ENCODE measurements at regions not wholly inside any gene's neighbourhood (a gene's known extent, or its start where the extent isn't known, plus 50 kb on each side); places are given as distances from the start of the nearest gene placed in this dataset.

DNA sequence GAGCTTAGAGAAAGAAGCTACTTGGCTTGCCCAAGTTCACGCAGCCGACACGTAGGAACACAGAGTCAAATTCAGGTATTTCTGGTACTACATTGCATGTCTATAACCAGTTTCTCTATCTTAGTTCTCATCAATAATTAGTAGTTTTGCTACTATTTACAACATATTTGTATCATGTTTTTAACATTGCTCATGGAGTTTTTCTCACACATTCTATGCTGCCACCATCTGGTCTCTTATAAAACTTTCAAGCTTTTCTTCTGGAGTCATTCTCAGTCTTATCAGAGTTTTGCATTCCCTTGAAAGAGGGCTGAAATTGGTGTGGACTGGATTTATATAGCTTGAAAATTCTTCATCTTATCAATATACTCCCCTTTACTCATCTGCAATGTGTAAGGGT, 118.8 kb upstream of the PALMD start:
- Histone ChIP-seq H3K4me1 (ENCODE audit: control insufficient read depth in 1 of 2, insufficient read depth in 2 of 2, low read length in 2 of 2) (no peaks in the 10 kb centered on the region), H3K4me3 (ENCODE audit: low read depth in 1 of 2, low read length in 2 of 2) (no peak overlapping the region), H3K27ac (ENCODE audit: low read length) (no peak overlapping the region), H3K36me3 (ENCODE audit: control insufficient read depth in 1 of 2, insufficient read depth in 2 of 2, low read length in 2 of 2) (no peaks in the 10 kb centered on the region), H3K27me3 (ENCODE audit: low read depth, low read length) (no peaks in the 10 kb centered on the region), H3K9me3 (ENCODE audit: control insufficient read depth in 1 of 2, low read length in 2 of 2) (no peaks in the 10 kb centered on the region)

DNA sequence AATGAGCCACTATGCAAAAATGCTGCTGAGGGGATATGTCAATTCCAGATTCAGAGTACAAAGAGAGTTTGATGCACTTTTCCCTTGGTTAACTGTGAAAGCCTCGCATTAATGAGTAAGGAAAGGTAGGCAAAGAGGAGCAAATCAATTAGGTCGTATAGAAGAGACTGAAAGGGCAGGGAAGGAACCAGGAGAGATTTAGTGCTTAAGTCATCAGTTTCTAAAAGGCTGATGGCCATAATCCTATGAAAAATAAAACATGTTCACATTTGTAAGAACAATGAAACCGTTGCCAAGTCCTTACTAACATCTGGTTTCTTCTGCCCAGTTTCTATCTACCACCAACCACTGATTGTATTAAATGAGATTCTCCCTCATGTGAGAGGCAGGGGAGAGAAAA, 118.4 kb upstream of the PALMD start:
- no peaks in the 10 kb centered on the region for H3K9me3 ChIP-seq (ENCODE audit: control insufficient read depth in 1 of 2, low read length in 2 of 2)
- no peak overlapping the region for H3K27ac ChIP-seq (ENCODE audit: low read length)
- H3K4me3 ChIP-seq (ENCODE audit: low read depth in 1 of 2, low read length in 2 of 2) = no peak overlapping the region
- H3K36me3 ChIP-seq (ENCODE audit: control insufficient read depth in 1 of 2, insufficient read depth in 2 of 2, low read length in 2 of 2) = no peaks in the 10 kb centered on the region
- H3K27me3 ChIP-seq (ENCODE audit: low read depth, low read length) = no peaks in the 10 kb centered on the region
- H3K4me1 ChIP-seq (ENCODE audit: control insufficient read depth in 1 of 2, insufficient read depth in 2 of 2, low read length in 2 of 2) = no peaks in the 10 kb centered on the region

DNA sequence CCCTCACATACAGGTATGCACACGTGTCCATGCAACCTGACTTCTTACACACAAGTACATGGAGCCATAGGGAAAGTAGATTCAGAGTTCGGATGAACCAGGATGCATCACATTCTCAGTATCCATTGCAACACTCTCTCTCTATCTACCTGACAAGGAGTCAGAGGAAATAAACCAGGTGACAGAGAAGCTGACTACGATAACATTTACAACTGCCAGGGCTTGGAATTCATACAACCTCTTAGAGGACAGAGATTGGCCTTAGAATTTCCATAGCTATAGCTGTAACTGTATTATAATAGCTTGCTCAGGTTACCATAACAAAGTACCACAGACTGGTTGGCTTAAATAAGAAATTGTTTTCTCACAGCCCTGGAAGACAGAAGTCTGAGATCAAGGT, 116.9 kb upstream of the PALMD start:
- Histone ChIP-seq H3K9me3 (ENCODE audit: control insufficient read depth in 1 of 2, low read length in 2 of 2) (no peaks in the 10 kb centered on the region), H3K36me3 (ENCODE audit: control insufficient read depth in 1 of 2, insufficient read depth in 2 of 2, low read length in 2 of 2) (no peaks in the 10 kb centered on the region), H3K4me3 (ENCODE audit: low read depth in 1 of 2, low read length in 2 of 2) (no peak overlapping the region), H3K27me3 (ENCODE audit: low read depth, low read length) (no peaks in the 10 kb centered on the region), H3K27ac (ENCODE audit: low read length) (no peak overlapping the region), H3K4me1 (ENCODE audit: control insufficient read depth in 1 of 2, insufficient read depth in 2 of 2, low read length in 2 of 2) (no peaks in the 10 kb centered on the region)

DNA sequence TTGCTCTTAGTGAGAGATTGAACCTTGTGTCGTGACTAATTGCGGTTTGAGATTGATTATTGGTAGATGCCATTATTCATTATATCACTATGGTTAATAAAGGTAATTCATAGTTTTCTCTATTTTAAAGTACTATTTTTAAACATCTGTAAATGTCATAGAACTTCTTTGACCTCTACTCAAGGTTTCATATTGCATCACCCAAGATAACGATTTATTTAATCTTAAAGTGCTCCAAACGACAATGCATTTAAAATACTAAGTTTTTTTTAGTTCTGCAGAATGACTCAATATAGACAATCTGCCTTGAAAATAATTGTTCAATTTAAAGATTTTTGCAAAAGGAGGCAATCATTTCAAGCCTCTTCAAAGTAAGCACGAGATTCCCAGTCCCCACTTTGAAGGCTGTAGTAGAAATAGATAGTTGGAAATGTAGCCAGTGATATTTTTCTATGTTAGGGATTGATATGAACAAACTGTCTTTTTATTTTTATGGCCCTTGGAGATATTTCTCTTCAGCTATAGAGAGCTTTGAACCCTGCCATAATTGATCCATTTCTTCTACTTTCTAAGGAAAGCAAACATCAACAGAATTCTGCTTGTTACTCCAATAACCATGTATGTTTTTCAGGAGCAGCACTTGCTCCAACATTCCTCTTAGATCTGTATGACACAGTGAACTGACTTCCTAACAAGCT, 114.2 kb upstream of the PALMD start:
- Histone ChIP-seq H3K27me3 (ENCODE audit: low read depth, low read length) (no peaks in the 10 kb centered on the region), H3K4me1 (ENCODE audit: control insufficient read depth in 1 of 2, insufficient read depth in 2 of 2, low read length in 2 of 2) (peaks cover 0 to 3% of the 10 kb centered on the region in 2 donors), H3K4me3 (ENCODE audit: low read depth in 1 of 2, low read length in 2 of 2) (no peak overlapping the region), H3K27ac (ENCODE audit: low read length) (no peak overlapping the region), H3K9me3 (ENCODE audit: control insufficient read depth in 1 of 2, low read length in 2 of 2) (no peaks in the 10 kb centered on the region), H3K36me3 (ENCODE audit: control insufficient read depth in 1 of 2, insufficient read depth in 2 of 2, low read length in 2 of 2) (no peaks in the 10 kb centered on the region)

DNA sequence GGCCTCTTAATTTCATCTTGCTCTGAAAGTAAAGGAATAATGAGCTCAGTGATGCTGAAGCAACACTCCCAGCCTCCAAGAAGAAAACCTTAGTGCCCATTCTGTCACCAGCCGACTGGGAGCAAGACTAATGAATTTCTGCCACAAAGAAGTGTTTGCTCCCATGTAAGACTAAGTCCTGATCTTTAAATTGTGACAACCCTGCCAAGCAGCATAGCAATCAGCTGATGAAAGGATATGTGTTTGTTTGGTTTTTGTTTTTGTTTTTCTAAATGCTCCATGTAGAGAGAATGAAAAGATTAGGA, 113.7 kb upstream of the PALMD start:
- no peaks in the 10 kb centered on the region for H3K27me3 ChIP-seq (ENCODE audit: low read depth, low read length)
- no peak overlapping the region for H3K4me3 ChIP-seq (ENCODE audit: low read depth in 1 of 2, low read length in 2 of 2)
- H3K36me3 ChIP-seq (ENCODE audit: control insufficient read depth in 1 of 2, insufficient read depth in 2 of 2, low read length in 2 of 2) = no peaks in the 10 kb centered on the region
- peaks cover 0 to 3% of the 10 kb centered on the region in 2 donors for H3K4me1 ChIP-seq (ENCODE audit: control insufficient read depth in 1 of 2, insufficient read depth in 2 of 2, low read length in 2 of 2)
- no peaks in the 10 kb centered on the region for H3K9me3 ChIP-seq (ENCODE audit: control insufficient read depth in 1 of 2, low read length in 2 of 2)
- H3K27ac ChIP-seq (ENCODE audit: low read length) = no peak overlapping the region

DNA sequence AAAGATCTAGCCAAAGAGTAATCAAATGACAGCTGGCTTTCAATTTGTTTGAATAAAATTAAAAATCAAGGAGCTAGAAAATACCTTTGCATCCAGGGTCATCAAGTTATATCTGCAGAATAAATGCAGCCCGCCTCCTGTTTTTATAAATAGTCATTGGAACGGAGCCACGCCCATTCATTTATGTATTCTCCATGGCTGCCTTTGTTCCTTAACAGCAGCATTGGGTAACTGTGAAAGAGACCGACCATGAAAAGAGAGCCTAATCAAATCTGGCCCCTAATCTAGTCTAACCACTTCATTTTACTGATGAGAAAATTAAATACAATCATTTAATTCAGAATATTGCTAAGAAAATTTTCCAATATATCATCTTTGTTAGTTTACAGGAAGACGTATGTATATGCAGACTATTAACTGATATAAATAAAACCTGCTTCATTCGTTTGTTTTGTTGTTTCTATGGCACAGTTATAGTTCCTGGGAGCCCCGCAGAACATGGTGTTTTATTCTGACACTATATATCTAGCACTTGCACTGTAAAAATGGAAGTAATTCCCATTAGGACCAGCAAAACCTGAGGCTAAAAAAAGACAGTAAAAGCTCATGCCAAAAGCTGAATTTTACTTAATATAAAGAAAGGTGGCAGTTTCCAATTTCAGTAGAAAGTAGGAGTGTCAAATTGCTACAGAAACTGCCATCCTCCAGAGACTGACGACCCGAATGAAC, 111.8 kb upstream of the PALMD start:
- no peaks in the 10 kb centered on the region for H3K36me3 ChIP-seq (ENCODE audit: control insufficient read depth in 1 of 2, insufficient read depth in 2 of 2, low read length in 2 of 2)
- peak overlapping the region; percentile 39 for H3K27ac ChIP-seq (ENCODE audit: low read length)
- H3K9me3 ChIP-seq (ENCODE audit: control insufficient read depth in 1 of 2, low read length in 2 of 2) = no peaks in the 10 kb centered on the region
- no peaks in the 10 kb centered on the region for H3K27me3 ChIP-seq (ENCODE audit: low read depth, low read length)
- H3K4me1 ChIP-seq (ENCODE audit: control insufficient read depth in 1 of 2, insufficient read depth in 2 of 2, low read length in 2 of 2) = peaks cover 0 to 3% of the 10 kb centered on the region in 2 donors
- no peak overlapping the region for H3K4me3 ChIP-seq (ENCODE audit: low read depth in 1 of 2, low read length in 2 of 2)

DNA sequence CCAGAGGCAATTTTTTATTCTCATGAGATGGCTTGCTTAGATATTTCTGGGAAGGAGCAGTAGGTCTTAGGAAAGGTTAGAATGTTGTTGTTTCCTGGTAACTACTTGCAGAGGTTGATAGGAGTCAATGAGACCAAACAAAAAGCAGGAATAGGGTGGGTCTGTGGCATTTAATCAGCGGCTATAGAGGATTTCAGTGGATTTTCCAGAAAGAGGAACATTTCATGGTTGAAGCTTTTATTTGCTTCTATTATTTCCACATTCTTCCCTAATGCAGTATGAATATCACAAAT, 111.3 kb upstream of the PALMD start:
- Histone ChIP-seq H3K4me1 (ENCODE audit: control insufficient read depth in 1 of 2, insufficient read depth in 2 of 2, low read length in 2 of 2) (peaks cover 0 to 3% of the 10 kb centered on the region in 2 donors), H3K9me3 (ENCODE audit: control insufficient read depth in 1 of 2, low read length in 2 of 2) (no peaks in the 10 kb centered on the region), H3K36me3 (ENCODE audit: control insufficient read depth in 1 of 2, insufficient read depth in 2 of 2, low read length in 2 of 2) (no peaks in the 10 kb centered on the region), H3K27ac (ENCODE audit: low read length) (peak overlapping the region; percentile 39), H3K27me3 (ENCODE audit: low read depth, low read length) (no peaks in the 10 kb centered on the region), H3K4me3 (ENCODE audit: low read depth in 1 of 2, low read length in 2 of 2) (no peak overlapping the region)

DNA sequence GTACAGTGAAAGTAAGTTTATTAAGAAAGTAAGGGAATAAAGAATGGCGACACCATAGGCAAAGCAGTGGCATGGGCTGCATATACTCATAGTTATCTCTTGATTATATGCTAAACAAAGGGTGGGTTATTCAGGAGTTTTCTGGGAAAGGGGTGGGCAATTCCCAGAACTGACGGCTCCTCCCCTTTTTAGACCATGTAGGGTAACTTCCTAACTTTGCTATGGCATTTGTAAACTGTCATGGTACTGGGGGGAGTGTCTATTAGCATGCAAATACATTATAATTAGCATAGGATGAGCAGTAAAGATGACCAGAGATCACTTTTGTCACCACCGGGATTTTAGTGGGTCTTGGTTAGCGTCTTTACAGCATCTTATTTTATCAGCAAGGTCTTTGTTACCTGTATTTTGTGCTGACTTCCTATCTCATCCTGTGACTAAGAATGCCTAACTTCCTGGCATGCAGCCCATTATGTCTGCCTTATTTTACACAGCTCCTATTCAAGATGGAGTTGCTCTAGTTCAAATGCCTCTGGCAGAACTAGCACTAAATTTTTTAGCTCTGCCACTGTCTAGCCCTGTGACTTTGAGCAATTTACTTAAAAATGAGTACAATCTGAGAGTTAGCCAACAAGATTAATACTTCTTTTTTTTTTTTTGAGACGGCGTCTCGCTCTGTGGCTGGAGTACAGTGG, 110.3 kb upstream of the PALMD start:
- Histone ChIP-seq H3K27ac (ENCODE audit: low read length) (no peak overlapping the region), H3K36me3 (ENCODE audit: control insufficient read depth in 1 of 2, insufficient read depth in 2 of 2, low read length in 2 of 2) (no peaks in the 10 kb centered on the region), H3K4me1 (ENCODE audit: control insufficient read depth in 1 of 2, insufficient read depth in 2 of 2, low read length in 2 of 2) (peaks cover 0 to 3% of the 10 kb centered on the region in 2 donors), H3K4me3 (ENCODE audit: low read depth in 1 of 2, low read length in 2 of 2) (no peak overlapping the region), H3K9me3 (ENCODE audit: control insufficient read depth in 1 of 2, low read length in 2 of 2) (no peaks in the 10 kb centered on the region), H3K27me3 (ENCODE audit: low read depth, low read length) (no peaks in the 10 kb centered on the region)

DNA sequence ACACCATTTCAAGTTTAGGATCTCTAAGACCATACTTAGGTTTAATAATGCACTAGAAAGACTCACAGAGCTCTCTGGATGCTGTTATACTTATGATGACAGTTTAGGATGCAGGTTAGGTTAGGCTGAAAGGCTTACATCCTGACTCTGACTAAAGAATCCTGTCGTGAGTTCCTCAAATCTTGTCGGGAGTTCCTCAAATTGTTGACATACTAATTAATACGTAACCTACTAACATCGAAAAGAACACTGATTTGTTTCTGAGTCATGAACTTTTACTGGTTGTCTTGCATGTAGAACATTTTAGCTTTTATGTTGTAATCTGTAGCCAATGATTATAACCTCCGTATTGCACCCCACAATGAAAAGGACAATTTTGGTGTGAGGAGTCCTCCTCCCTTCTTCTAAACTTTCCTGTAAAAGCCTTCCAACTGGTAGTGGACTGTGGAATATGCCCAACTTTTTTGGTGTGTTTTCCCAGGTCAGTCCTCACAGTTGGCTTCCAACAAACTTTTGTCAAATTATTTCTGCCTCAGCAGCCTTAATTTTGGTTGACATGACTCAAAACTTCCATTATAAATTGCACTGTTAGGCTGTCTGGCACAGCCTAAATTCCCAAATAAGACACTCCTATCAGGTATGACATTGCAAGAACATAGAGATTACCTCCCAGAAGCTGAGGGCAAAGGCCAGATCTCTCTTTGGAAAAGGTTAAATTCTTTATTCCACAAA, 107.9 kb upstream of the PALMD start:
- peaks cover 0 to 3% of the 10 kb centered on the region in 2 donors for H3K4me1 ChIP-seq (ENCODE audit: control insufficient read depth in 1 of 2, insufficient read depth in 2 of 2, low read length in 2 of 2)
- H3K27ac ChIP-seq (ENCODE audit: low read length) = no peak overlapping the region
- no peaks in the 10 kb centered on the region for H3K36me3 ChIP-seq (ENCODE audit: control insufficient read depth in 1 of 2, insufficient read depth in 2 of 2, low read length in 2 of 2)
- no peak overlapping the region for H3K4me3 ChIP-seq (ENCODE audit: low read depth in 1 of 2, low read length in 2 of 2)
- H3K27me3 ChIP-seq (ENCODE audit: low read depth, low read length) = no peaks in the 10 kb centered on the region
- H3K9me3 ChIP-seq (ENCODE audit: control insufficient read depth in 1 of 2, low read length in 2 of 2) = no peaks in the 10 kb centered on the region

DNA sequence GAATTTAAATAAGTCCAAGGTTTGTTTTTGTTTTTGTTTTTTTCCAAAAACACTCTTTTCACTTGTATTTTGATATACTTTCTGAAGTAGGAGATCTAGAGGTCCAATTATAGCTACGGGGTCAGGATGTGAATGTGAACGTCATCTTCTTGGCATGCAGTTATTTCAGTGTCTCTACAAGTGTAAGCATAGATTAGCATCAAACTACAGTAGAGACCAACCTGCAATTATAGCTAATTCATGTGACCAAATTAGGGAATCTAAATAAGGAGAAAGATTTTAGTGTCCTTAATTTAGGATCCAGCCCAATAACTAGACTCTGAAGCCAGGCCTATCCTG, 107.3 kb upstream of the PALMD start:
- Histone ChIP-seq H3K4me1 (ENCODE audit: control insufficient read depth in 1 of 2, insufficient read depth in 2 of 2, low read length in 2 of 2) (peaks cover 0 to 3% of the 10 kb centered on the region in 2 donors), H3K27ac (ENCODE audit: low read length) (no peak overlapping the region)

DNA sequence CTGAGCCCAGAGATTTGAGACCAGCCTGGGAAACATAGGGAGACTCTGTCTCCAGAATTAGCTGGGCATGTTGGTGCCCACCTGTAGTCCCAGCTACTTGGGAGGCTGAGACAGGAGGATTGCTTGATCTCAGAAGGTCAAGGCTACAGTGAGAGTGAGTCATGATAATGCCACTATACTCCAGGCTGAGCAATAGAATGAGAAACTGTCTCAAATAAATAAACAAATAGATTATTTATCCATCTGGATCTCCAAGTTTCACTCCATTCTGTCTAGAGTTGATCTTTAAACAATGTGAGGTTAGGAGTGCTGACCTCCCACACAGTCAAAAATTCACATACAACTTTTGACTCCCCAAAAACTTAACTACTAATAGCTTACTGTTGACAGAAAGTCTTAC, 106.8 kb upstream of the PALMD start:
- H3K27me3 ChIP-seq (ENCODE audit: low read depth, low read length) = no peaks in the 10 kb centered on the region
- H3K9me3 ChIP-seq (ENCODE audit: control insufficient read depth in 1 of 2, low read length in 2 of 2) = no peaks in the 10 kb centered on the region
- H3K27ac ChIP-seq (ENCODE audit: low read length) = no peak overlapping the region
- no peaks in the 10 kb centered on the region for H3K36me3 ChIP-seq (ENCODE audit: control insufficient read depth in 1 of 2, insufficient read depth in 2 of 2, low read length in 2 of 2)
- H3K4me3 ChIP-seq (ENCODE audit: low read depth in 1 of 2, low read length in 2 of 2) = no peak overlapping the region
- H3K4me1 ChIP-seq (ENCODE audit: control insufficient read depth in 1 of 2, insufficient read depth in 2 of 2, low read length in 2 of 2) = peaks cover 0 to 3% of the 10 kb centered on the region in 2 donors

More for the DNA sequence above, 107.3 kb upstream of the PALMD start:
- H3K36me3 ChIP-seq (ENCODE audit: control insufficient read depth in 1 of 2, insufficient read depth in 2 of 2, low read length in 2 of 2) = no peaks in the 10 kb centered on the region
- H3K27me3 ChIP-seq (ENCODE audit: low read depth, low read length) = no peaks in the 10 kb centered on the region
- no peak overlapping the region for H3K4me3 ChIP-seq (ENCODE audit: low read depth in 1 of 2, low read length in 2 of 2)
- H3K9me3 ChIP-seq (ENCODE audit: control insufficient read depth in 1 of 2, low read length in 2 of 2) = no peaks in the 10 kb centered on the region

All from muscle layer of duodenum (tissue), 2 donors.